ENCODE measurements at regions not wholly inside any gene's neighbourhood (a gene's known extent, or its start where the extent isn't known, plus 50 kb on each side); places are given as distances from the start of the nearest gene placed in this dataset.

- no peaks in the 10 kb centered on the region for H3K9me3 ChIP-seq (ENCODE audit: insufficient read depth, low read depth)
- intact Hi-C loops (cut with micrococcal nuclease; ENCODE audit: unreplicated experiment), result no loop called here
- no peak overlapping the region for H3K4me3 ChIP-seq
- POLR2A ChIA-PET (ENCODE audit: unreplicated experiment), result no interaction called here
- H3K4me2 ChIP-seq, result no peak overlapping the region
- TF ChIP-seq CTCF (conservative IDR thresholded peaks at IDR 0.05), result no peak
- no peak for TF ChIP-seq EZH2 (IDR thresholded peaks at IDR 0.05; ENCODE audit: low read depth)
- no peaks in the 10 kb centered on the region for H3K9me2 ChIP-seq (ENCODE audit: insufficient read depth)
- no peaks in the 10 kb centered on the region for H3K4me1 ChIP-seq (replicated peaks; ENCODE audit: insufficient read depth)
- CTCF ChIA-PET, result no interaction called here
- no peak for DNase-seq
- no peaks in the 10 kb centered on the region for H4K20me1 ChIP-seq (ENCODE audit: insufficient read depth)
- H2AFZ ChIP-seq, result no peak overlapping the region
- no peaks in the 10 kb centered on the region for H3K27me3 ChIP-seq (ENCODE audit: insufficient read depth, low read depth)
- BruUV-seq (replicated peaks), result no TSS peak
- H3F3A ChIP-seq (ENCODE audit: insufficient read depth, low read depth), result no peaks in the 10 kb centered on the region
- H3K27ac ChIP-seq, result no peak overlapping the region
- H3K79me2 ChIP-seq (ENCODE audit: low read depth), result no peaks in the 10 kb centered on the region
- H3K36me3 ChIP-seq (ENCODE audit: low read depth), result no peaks in the 10 kb centered on the region
These were observed 239.0 kb upstream of the ZP4 start for GRCh38 chr1:238129677-238130076.

GRCh38 chr1:238123201-238123600 is 232.5 kb upstream of the ZP4 start:
- H3K9me2 ChIP-seq (ENCODE audit: insufficient read depth), result no peaks in the 10 kb centered on the region
- no peaks in the 10 kb centered on the region for H3F3A ChIP-seq (ENCODE audit: insufficient read depth, low read depth)
- no peak for DNase-seq
- intact Hi-C loops (cut with micrococcal nuclease; ENCODE audit: unreplicated experiment), result no loop called here
- H3K4me3 ChIP-seq, result no peak overlapping the region
- no peaks in the 10 kb centered on the region for H3K4me1 ChIP-seq (replicated peaks; ENCODE audit: insufficient read depth)
- no peaks in the 10 kb centered on the region for H3K36me3 ChIP-seq (ENCODE audit: low read depth)
- TF ChIP-seq CTCF (conservative IDR thresholded peaks at IDR 0.05) (no peak), EZH2 (IDR thresholded peaks at IDR 0.05; ENCODE audit: low read depth) (no peak)
- H3K27me3 ChIP-seq (ENCODE audit: insufficient read depth, low read depth), result no peaks in the 10 kb centered on the region
- no peaks in the 10 kb centered on the region for H3K79me2 ChIP-seq (ENCODE audit: low read depth)
- H3K9me3 ChIP-seq (ENCODE audit: insufficient read depth, low read depth), result no peaks in the 10 kb centered on the region
- H4K20me1 ChIP-seq (ENCODE audit: insufficient read depth), result no peaks in the 10 kb centered on the region
- ChIA-PET POLR2A (ENCODE audit: unreplicated experiment) (no interaction called here), CTCF (no interaction called here)
- no peak overlapping the region for H2AFZ ChIP-seq
- H3K27ac ChIP-seq, result no peak overlapping the region
- no TSS peak for BruUV-seq (replicated peaks)
- no peak overlapping the region for H3K4me2 ChIP-seq

- Histone ChIP-seq H3K4me2 (no peak overlapping the region), H4K20me1 (ENCODE audit: insufficient read depth) (no peaks in the 10 kb centered on the region), H3K4me3 (no peak overlapping the region), H3K27ac (no peak overlapping the region), H3K27me3 (ENCODE audit: insufficient read depth, low read depth) (no peaks in the 10 kb centered on the region), H2AFZ (no peak overlapping the region), H3K4me1 (replicated peaks; ENCODE audit: insufficient read depth) (no peaks in the 10 kb centered on the region), H3K36me3 (ENCODE audit: low read depth) (no peaks in the 10 kb centered on the region), H3K79me2 (ENCODE audit: low read depth) (no peaks in the 10 kb centered on the region), H3F3A (ENCODE audit: insufficient read depth, low read depth) (no peaks in the 10 kb centered on the region), H3K9me2 (ENCODE audit: insufficient read depth) (no peaks in the 10 kb centered on the region), H3K9me3 (ENCODE audit: insufficient read depth, low read depth) (no peaks in the 10 kb centered on the region)
- ChIA-PET POLR2A (ENCODE audit: unreplicated experiment) (no interaction called here), CTCF (no interaction called here)
- TF ChIP-seq EZH2 (IDR thresholded peaks at IDR 0.05; ENCODE audit: low read depth), result no peak
- no peak for TF ChIP-seq CTCF (conservative IDR thresholded peaks at IDR 0.05)
- DNase-seq, result no peak
- no TSS peak for BruUV-seq (replicated peaks)
- intact Hi-C loops (cut with micrococcal nuclease; ENCODE audit: unreplicated experiment), result no loop called here
These were observed 229.1 kb upstream of the ZP4 start for GRCh38 chr1:238119861-238120260.
